ENCODE measurements at regions not wholly inside any gene's neighbourhood (a gene's known extent, or its start where the extent isn't known, plus 50 kb on each side); places are given as distances from the start of the nearest gene placed in this dataset.
A peak's percentile ranks its signal among the peaks of the same experiment; 100 is the strongest.

DNA sequence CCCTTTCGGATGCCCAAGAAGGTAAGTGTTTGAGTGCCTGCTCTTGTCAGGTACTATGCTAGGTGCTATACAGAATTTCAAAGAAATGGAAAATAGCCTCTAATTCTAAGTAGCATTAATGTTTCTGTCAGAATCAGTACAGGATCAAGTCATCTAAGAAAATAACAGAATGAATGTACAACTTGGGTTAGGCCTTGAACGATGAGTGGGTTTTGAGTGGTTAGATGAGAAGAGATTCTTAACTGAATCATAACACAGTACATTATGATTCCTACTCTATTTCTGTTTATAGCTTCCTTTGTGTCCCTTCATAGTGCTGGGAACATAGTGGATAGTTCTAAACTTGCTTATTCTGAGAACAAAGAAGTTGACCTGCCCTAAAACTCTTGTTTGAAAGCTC lies 253.9 kb downstream of the GLUD2 start:
- no peak for TF ChIP-seq CTCF (IDR thresholded peaks at IDR 0.05; ENCODE audit: unreplicated experiment)
- H3K27me3 Mint-ChIP-seq, result no peaks in the 10 kb centered on the region
- H3K4me3 Mint-ChIP-seq (ENCODE audit: low read depth), result no peak overlapping the region
- no peak for DNase-seq (ENCODE audit: low spot score, unreplicated experiment)
- peaks cover 13% of the 10 kb centered on the region for H3K9me3 Mint-ChIP-seq (ENCODE audit: low read depth)
- H3K36me3 Mint-ChIP-seq (ENCODE audit: insufficient read depth), result no peaks in the 10 kb centered on the region
- H3K4me1 Mint-ChIP-seq (ENCODE audit: low read depth), result no peaks in the 10 kb centered on the region
- no peak overlapping the region for H3K27ac Mint-ChIP-seq

DNA sequence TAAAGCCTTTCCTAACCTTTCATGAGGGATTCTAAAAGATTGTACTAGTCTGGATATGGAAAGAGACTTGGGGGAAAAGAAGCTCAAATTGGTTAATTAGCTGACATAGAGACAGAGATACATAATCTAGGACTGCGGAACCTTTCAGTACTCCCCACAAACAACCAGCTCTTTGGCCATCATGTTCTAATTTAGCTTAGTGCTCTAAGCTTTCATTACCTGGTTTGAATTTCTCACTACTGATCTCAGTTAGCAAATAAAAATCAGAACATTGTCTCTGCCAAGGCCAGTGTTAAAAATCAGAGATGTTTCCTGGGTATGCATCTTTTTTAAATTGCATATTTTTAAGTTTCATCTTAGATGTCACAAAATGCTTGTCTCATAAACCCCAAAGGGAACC lies 254.4 kb downstream of the GLUD2 start:
- TF ChIP-seq CTCF (IDR thresholded peaks at IDR 0.05; ENCODE audit: unreplicated experiment), result no peak
- Mint-ChIP-seq H3K4me1 (ENCODE audit: low read depth) (no peaks in the 10 kb centered on the region), H3K27ac (no peak overlapping the region), H3K36me3 (ENCODE audit: insufficient read depth) (no peaks in the 10 kb centered on the region), H3K4me3 (ENCODE audit: low read depth) (no peak overlapping the region), H3K27me3 (no peaks in the 10 kb centered on the region), H3K9me3 (ENCODE audit: low read depth) (peaks cover 13% of the 10 kb centered on the region)
- no peak for DNase-seq (ENCODE audit: low spot score, unreplicated experiment)

DNA sequence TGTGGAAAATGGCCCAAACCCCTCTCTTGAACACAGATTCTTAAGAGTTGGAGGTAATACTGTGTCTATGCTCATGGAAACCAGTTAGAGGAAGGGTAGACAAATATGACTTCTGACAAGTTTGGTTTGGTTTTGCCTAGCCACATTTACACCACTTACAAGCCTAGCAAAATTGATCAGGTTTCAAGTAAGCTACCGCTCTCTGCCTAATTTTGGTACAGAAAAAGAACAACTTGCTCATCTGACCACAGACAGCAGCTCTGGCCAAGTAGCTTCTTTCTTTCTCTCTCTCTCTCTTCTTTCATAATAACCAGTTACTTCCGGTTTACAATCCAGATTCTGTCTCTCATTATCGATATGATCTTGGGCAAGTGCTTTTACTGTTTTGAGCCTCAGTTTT lies 260.0 kb downstream of the GLUD2 start:
- Mint-ChIP-seq H3K9me3 (ENCODE audit: low read depth) (peaks cover 14% of the 10 kb centered on the region), H3K4me1 (ENCODE audit: low read depth) (no peaks in the 10 kb centered on the region), H3K27me3 (no peaks in the 10 kb centered on the region), H3K36me3 (ENCODE audit: insufficient read depth) (no peaks in the 10 kb centered on the region), H3K4me3 (ENCODE audit: low read depth) (no peak overlapping the region), H3K27ac (no peak overlapping the region)
- no peak for TF ChIP-seq CTCF (IDR thresholded peaks at IDR 0.05; ENCODE audit: unreplicated experiment)
- no peak for DNase-seq (ENCODE audit: low spot score, unreplicated experiment)

DNA sequence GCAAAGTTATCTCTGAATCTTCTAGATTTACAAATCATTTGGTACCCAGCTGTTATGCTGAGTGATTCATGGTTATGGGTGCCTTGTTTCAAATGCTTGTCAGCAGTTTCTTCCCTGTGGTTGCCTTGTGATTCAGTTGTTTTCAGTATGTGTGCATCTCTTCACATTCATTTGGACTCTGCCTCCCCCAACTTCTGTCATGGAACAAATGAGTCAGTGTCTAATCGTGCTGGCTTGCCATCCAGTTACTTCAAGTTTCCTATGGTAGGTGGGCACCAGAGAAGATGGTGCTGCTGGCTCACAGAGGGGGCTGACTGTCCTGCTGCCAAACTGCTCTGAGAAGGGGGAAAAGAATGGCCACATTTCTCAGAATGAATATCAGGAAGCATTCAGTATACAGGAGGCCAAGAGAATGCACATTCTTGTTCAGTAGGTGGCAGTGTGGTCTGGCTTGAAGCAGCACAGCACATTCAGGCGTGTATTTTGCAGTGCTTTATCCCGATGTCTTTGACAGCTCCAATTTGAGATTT lies 260.9 kb downstream of the GLUD2 start:
- no peak for DNase-seq (ENCODE audit: low spot score, unreplicated experiment)
- Mint-ChIP-seq H3K4me1 (ENCODE audit: low read depth) (no peaks in the 10 kb centered on the region), H3K4me3 (ENCODE audit: low read depth) (no peak overlapping the region), H3K36me3 (ENCODE audit: insufficient read depth) (no peaks in the 10 kb centered on the region), H3K27me3 (no peaks in the 10 kb centered on the region), H3K27ac (no peak overlapping the region), H3K9me3 (ENCODE audit: low read depth) (peaks cover 14% of the 10 kb centered on the region)
- TF ChIP-seq CTCF (IDR thresholded peaks at IDR 0.05; ENCODE audit: unreplicated experiment), result peak; percentile 56

GRCh38 chrX:121310820-121311219 lies 263.4 kb downstream of the GLUD2 start:
- H3K27ac Mint-ChIP-seq, result no peak overlapping the region
- peaks cover 7% of the 10 kb centered on the region for H3K9me3 Mint-ChIP-seq (ENCODE audit: low read depth)
- no peak overlapping the region for H3K4me3 Mint-ChIP-seq (ENCODE audit: low read depth)
- DNase-seq (ENCODE audit: low spot score, unreplicated experiment), result no peak
- TF ChIP-seq CTCF (IDR thresholded peaks at IDR 0.05; ENCODE audit: unreplicated experiment), result no peak
- no peaks in the 10 kb centered on the region for H3K27me3 Mint-ChIP-seq
- H3K36me3 Mint-ChIP-seq (ENCODE audit: insufficient read depth), result no peaks in the 10 kb centered on the region
- no peaks in the 10 kb centered on the region for H3K4me1 Mint-ChIP-seq (ENCODE audit: low read depth)

Measured in progenitor cell of endocrine pancreas (in vitro differentiated cells).